ENCODE measurements at regions not wholly inside any gene's neighbourhood (a gene's known extent, or its start where the extent isn't known, plus 50 kb on each side); places are given as distances from the start of the nearest gene placed in this dataset.

DNA sequence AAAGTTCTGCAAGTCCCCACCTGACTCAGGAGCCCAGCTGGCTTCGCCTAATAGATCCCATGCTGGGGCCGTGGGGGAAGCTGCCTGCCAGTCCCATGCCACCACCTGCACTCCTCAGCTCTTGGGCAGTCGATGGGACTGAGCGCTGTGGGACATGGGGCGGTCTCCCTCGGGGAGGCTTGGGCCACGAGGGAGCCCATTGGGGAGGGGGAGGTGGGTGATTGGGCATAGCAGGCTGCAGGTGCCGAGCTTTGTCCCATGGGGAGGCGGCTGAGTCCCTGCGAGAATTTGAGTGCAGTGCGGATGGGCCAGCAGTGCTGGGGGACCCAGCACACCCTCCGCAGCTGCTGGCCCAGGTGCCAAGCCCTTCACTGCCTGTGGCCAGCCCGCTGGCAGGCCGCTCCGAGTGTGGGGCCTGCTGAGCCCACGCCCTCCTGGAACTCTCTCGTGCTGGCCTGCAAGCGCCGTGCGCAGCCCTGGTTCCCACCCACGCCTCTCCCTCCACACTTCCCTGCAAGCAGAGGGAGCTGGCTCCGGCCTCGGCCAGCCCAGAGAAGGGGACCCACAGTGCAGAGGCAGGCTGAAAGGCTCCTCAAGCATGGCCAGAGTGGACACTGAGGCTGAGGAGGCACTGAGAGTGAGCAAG is 467.3 kb downstream of the IRS2 start:
- TF ChIP-seq, protein P1, sequence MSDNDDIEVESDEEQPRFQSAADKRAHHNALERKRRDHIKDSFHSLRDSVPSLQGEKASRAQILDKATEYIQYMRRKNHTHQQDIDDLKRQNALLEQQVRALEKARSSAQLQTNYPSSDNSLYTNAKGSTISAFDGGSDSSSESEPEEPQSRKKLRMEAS (IDR thresholded peaks at IDR 0.05), result no peak
- TF ChIP-seq, protein P2, sequence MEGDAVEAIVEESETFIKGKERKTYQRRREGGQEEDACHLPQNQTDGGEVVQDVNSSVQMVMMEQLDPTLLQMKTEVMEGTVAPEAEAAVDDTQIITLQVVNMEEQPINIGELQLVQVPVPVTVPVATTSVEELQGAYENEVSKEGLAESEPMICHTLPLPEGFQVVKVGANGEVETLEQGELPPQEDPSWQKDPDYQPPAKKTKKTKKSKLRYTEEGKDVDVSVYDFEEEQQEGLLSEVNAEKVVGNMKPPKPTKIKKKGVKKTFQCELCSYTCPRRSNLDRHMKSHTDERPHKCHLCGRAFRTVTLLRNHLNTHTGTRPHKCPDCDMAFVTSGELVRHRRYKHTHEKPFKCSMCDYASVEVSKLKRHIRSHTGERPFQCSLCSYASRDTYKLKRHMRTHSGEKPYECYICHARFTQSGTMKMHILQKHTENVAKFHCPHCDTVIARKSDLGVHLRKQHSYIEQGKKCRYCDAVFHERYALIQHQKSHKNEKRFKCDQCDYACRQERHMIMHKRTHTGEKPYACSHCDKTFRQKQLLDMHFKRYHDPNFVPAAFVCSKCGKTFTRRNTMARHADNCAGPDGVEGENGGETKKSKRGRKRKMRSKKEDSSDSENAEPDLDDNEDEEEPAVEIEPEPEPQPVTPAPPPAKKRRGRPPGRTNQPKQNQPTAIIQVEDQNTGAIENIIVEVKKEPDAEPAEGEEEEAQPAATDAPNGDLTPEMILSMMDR (IDR thresholded peaks at IDR 0.05 in 2 of 3, conservative IDR thresholded peaks at IDR 0.05 in 1 of 3; ENCODE audit: borderline replicate concordance in 1 of 3, insufficient read depth in 1 of 3, low read depth in 2 of 3, low read length in 2 of 3), result no peak
- TF ChIP-seq, protein P3, sequence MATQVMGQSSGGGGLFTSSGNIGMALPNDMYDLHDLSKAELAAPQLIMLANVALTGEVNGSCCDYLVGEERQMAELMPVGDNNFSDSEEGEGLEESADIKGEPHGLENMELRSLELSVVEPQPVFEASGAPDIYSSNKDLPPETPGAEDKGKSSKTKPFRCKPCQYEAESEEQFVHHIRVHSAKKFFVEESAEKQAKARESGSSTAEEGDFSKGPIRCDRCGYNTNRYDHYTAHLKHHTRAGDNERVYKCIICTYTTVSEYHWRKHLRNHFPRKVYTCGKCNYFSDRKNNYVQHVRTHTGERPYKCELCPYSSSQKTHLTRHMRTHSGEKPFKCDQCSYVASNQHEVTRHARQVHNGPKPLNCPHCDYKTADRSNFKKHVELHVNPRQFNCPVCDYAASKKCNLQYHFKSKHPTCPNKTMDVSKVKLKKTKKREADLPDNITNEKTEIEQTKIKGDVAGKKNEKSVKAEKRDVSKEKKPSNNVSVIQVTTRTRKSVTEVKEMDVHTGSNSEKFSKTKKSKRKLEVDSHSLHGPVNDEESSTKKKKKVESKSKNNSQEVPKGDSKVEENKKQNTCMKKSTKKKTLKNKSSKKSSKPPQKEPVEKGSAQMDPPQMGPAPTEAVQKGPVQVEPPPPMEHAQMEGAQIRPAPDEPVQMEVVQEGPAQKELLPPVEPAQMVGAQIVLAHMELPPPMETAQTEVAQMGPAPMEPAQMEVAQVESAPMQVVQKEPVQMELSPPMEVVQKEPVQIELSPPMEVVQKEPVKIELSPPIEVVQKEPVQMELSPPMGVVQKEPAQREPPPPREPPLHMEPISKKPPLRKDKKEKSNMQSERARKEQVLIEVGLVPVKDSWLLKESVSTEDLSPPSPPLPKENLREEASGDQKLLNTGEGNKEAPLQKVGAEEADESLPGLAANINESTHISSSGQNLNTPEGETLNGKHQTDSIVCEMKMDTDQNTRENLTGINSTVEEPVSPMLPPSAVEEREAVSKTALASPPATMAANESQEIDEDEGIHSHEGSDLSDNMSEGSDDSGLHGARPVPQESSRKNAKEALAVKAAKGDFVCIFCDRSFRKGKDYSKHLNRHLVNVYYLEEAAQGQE (IDR thresholded peaks at IDR 0.05; ENCODE audit: low read depth), result no peak
- TF ChIP-seq EZH2 (IDR thresholded peaks at IDR 0.05), result no peak
- TF ChIP-seq RAD21 (IDR thresholded peaks at IDR 0.05; ENCODE audit: low read depth), result no peak
- no peak for TF ChIP-seq POLR2A (IDR thresholded peaks at IDR 0.05; ENCODE audit: borderline replicate concordance, extremely low read depth, insufficient read depth, insufficient read length)
- no peak for TF ChIP-seq EZH2phosphoT487 (IDR thresholded peaks at IDR 0.05; ENCODE audit: borderline replicate concordance)
- TF ChIP-seq ZFX (IDR thresholded peaks at IDR 0.05), result no peak
- no peak for TF ChIP-seq SP1 (IDR thresholded peaks at IDR 0.05; ENCODE audit: low read depth)
- TF ChIP-seq CBX3 (IDR thresholded peaks at IDR 0.05; ENCODE audit: low read depth), result no peak
- TF ChIP-seq CEBPB (IDR thresholded peaks at IDR 0.05; ENCODE audit: low read depth), result no peak

Measured in HCT116 (cell line).